ENCODE measurements at regions not wholly inside any gene's neighbourhood (a gene's known extent, or its start where the extent isn't known, plus 50 kb on each side); places are given as distances from the start of the nearest gene placed in this dataset.

GRCh38 chr16:9297437-9298113, 206.1 kb downstream of the HAPSTR1 start:
- Histone ChIP-seq H3K27me3 (ENCODE audit: control insufficient read depth, low read length) (no peaks in the 10 kb centered on the region), H3K4me1 (ENCODE audit: control insufficient read depth, low read length) (no peaks in the 10 kb centered on the region), H3K27ac (ENCODE audit: low read depth, low read length) (no peak overlapping the region), H3K9me2 (replicated peaks; ENCODE audit: control insufficient read depth, low read length) (no peaks in the 10 kb centered on the region), H3K4me2 (ENCODE audit: low read length) (no peak overlapping the region), H3K36me3 (ENCODE audit: control insufficient read depth, low read length) (no peaks in the 10 kb centered on the region), H4K20me1 (ENCODE audit: control insufficient read depth, insufficient read depth, low read depth, low read length) (no peaks in the 10 kb centered on the region), H3K9me3 (ENCODE audit: control insufficient read depth, insufficient read depth, low read length) (no peaks in the 10 kb centered on the region), H3F3A (ENCODE audit: control insufficient read depth, insufficient read depth) (no peaks in the 10 kb centered on the region), H3K4me3 (ENCODE audit: low read length) (no peak overlapping the region), H3K79me2 (ENCODE audit: control insufficient read depth, low read length) (no peaks in the 10 kb centered on the region)
- TF ChIP-seq EZH2phosphoT487 (IDR thresholded peaks at IDR 0.05; ENCODE audit: borderline replicate concordance, low read length) (no peak), CTCF (IDR thresholded peaks at IDR 0.05; ENCODE audit: low read depth, low read length, poor library complexity, severe bottlenecking) (peak; percentile 70)

- Histone ChIP-seq H3K4me3 (ENCODE audit: low read length) (no peak overlapping the region), H4K20me1 (ENCODE audit: control insufficient read depth, insufficient read depth, low read depth, low read length) (no peaks in the 10 kb centered on the region), H3K79me2 (ENCODE audit: control insufficient read depth, low read length) (no peaks in the 10 kb centered on the region), H3K9me3 (ENCODE audit: control insufficient read depth, insufficient read depth, low read length) (no peaks in the 10 kb centered on the region), H3K9me2 (replicated peaks; ENCODE audit: control insufficient read depth, low read length) (no peaks in the 10 kb centered on the region), H3K4me1 (ENCODE audit: control insufficient read depth, low read length) (no peaks in the 10 kb centered on the region), H3K4me2 (ENCODE audit: low read length) (no peak overlapping the region), H3K27ac (ENCODE audit: low read depth, low read length) (no peak overlapping the region), H3K27me3 (ENCODE audit: control insufficient read depth, low read length) (no peaks in the 10 kb centered on the region), H3K36me3 (ENCODE audit: control insufficient read depth, low read length) (no peaks in the 10 kb centered on the region), H3F3A (ENCODE audit: control insufficient read depth, insufficient read depth) (no peaks in the 10 kb centered on the region)
- TF ChIP-seq EZH2phosphoT487 (IDR thresholded peaks at IDR 0.05; ENCODE audit: borderline replicate concordance, low read length) (no peak), CTCF (IDR thresholded peaks at IDR 0.05; ENCODE audit: low read depth, low read length, poor library complexity, severe bottlenecking) (no peak)
Observed at GRCh38 chr16:9300252-9300651, 208.8 kb downstream of the HAPSTR1 start.

- no peaks in the 10 kb centered on the region for H4K20me1 ChIP-seq (ENCODE audit: control insufficient read depth, insufficient read depth, low read depth, low read length)
- H3K36me3 ChIP-seq (ENCODE audit: control insufficient read depth, low read length): no peaks in the 10 kb centered on the region
- no peaks in the 10 kb centered on the region for H3K4me1 ChIP-seq (ENCODE audit: control insufficient read depth, low read length)
- no peak overlapping the region for H3K4me2 ChIP-seq (ENCODE audit: low read length)
- no peaks in the 10 kb centered on the region for H3K9me2 ChIP-seq (replicated peaks; ENCODE audit: control insufficient read depth, low read length)
- H3K27me3 ChIP-seq (ENCODE audit: control insufficient read depth, low read length): no peaks in the 10 kb centered on the region
- H3K79me2 ChIP-seq (ENCODE audit: control insufficient read depth, low read length): no peaks in the 10 kb centered on the region
- H3K27ac ChIP-seq (ENCODE audit: low read depth, low read length): no peak overlapping the region
- H3K9me3 ChIP-seq (ENCODE audit: control insufficient read depth, insufficient read depth, low read length): no peaks in the 10 kb centered on the region
- H3F3A ChIP-seq (ENCODE audit: control insufficient read depth, insufficient read depth): no peaks in the 10 kb centered on the region
- no peak overlapping the region for H3K4me3 ChIP-seq (ENCODE audit: low read length)
- TF ChIP-seq EZH2phosphoT487 (IDR thresholded peaks at IDR 0.05; ENCODE audit: borderline replicate concordance, low read length) (no peak), CTCF (IDR thresholded peaks at IDR 0.05; ENCODE audit: low read depth, low read length, poor library complexity, severe bottlenecking) (no peak)
Observed at GRCh38 chr16:9302072-9302471, 210.6 kb downstream of the HAPSTR1 start.

All from DOHH2 (cell line).